A204.1 (cell line): ENCODE measurements at regions not wholly inside any gene's neighbourhood (a gene's known extent, or its start where the extent isn't known, plus 50 kb on each side); places are given as distances from the start of the nearest gene placed in this dataset.

Experiments used
- FAIRE-seq: peaks from 2 replicates; lab custom pipeline; 2012; peaks lifted over from hg19 to GRCh38; lab: Jason Lieb, UNC

DNA sequence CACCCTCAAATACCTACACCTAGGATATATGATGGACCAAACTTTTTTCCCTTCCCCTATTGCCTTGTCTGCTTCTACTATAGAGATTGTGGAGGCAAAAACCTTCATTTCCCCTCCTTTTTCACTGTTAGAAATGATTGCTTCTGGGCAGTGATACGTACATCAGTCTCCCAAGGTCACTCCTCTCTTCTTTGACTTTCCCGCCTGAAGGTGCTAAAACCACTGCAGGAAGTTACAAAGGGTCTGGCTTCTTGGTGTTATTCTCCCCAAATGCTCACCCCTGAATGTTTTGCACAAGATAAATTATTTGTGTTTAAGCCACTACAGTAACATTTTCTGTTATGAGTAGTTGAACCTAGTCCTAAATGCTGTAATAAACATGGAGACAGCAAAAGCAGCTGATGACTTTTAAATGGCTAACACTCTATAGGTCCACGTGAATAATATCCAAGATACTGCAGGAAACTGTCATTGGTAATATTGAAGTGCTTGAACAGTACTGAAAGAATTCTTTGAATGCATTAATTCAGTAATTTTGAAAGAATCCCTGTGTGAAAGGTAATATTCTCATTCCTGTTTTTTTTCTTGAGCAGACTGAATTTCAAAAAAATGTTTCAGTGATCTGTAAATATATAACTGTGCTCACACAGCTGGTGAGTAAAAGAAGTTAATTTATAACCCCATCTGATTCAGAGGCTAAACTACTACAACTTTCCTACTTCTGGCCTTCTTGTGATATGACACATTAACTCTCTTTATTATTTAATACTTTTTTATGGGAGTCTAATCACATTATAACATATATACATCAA, 865.1 kb downstream of the EFNB2 start:
- FAIRE-seq = no peak

GRCh38 chr13:105665284-105665683, 870.2 kb downstream of the EFNB2 start:
- FAIRE-seq = no peak

DNA sequence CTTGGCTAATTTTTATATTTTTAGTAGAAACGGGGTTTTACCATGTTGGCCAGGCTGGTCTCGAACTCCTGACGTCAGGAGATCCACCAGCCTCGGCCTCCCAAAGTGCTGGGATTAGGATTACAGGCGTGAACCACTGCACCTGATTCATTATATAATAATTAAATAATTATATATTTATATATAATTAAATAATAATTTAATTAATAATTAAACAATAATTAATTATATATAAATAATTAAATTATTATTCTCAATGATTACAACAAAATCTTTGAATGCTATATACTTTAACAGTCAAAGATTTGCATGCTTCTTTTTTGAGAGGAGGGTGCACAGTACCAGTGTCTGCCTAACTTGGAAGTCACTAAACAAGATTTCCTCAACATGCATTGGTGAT, 872.3 kb downstream of the EFNB2 start:
- no peak for FAIRE-seq

GRCh38 chr13:105660561-105660960, 874.9 kb downstream of the EFNB2 start:
- no peak for FAIRE-seq

- no peak for FAIRE-seq
Measured at GRCh38 chr13:105658431-105658830, 877.0 kb downstream of the EFNB2 start.

- no peak for FAIRE-seq
Measured at GRCh38 chr13:105655046-105655445, 880.4 kb downstream of the EFNB2 start.

DNA sequence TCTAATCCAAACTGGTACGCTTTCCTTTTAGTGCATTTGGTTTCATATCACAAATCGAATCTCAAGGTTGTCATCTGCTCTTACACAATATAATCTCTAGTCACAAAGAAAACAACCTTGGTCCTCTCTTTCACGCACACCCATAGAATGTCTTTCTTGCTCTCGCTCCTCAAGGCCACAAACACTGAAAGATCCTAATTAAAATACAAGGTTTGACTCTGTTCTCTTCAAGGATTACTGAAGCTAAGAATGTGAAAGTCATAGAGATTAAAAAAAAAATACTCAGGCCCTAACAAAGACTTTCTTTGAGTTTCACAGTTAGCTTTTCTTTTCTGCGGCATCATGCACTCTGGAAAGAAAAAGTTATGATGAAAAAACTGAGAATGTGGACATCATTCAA, 891.5 kb downstream of the EFNB2 start:
- no peak for FAIRE-seq

- no peak for FAIRE-seq
Measured at GRCh38 chr13:105642511-105642958, 892.9 kb downstream of the EFNB2 start.

DNA sequence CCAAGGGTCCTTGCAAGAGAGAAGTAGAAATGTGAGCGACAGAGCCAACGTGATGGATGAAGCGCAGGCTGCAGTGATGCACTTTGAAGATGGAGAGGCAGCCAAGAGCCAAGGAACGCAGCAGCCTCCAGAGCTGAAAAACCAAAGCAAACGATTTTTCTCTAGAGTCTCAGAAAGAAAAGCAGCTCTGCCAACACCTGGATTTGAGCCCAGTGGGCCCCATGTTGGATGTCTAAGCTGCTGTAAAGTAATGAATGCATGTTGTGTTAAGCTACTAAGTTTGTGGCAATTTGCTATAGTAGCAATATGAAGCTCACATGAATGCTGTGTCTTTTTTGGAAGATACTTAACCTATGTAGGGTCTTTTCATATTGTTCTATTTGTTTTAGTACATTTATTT, 894.3 kb downstream of the EFNB2 start:
- no peak for FAIRE-seq

DNA sequence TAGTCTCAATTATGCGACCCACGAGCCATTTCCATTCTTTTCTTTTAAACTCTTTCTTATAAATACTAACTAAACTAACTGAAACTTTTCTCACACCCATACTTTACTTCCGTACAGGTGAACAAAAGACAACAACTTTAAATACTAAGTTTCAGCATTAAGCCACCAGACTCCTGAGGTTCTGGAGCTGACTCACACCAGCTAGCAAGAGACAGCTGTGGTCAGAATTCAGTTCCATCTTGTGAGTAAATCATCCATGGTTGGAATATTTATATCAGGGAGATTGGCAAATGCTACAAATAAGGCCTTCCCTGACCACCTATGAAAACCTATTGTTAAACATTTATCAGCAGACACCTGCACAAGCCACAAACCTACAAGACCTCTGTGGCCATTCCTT, 897.0 kb downstream of the EFNB2 start:
- FAIRE-seq = no peak

DNA sequence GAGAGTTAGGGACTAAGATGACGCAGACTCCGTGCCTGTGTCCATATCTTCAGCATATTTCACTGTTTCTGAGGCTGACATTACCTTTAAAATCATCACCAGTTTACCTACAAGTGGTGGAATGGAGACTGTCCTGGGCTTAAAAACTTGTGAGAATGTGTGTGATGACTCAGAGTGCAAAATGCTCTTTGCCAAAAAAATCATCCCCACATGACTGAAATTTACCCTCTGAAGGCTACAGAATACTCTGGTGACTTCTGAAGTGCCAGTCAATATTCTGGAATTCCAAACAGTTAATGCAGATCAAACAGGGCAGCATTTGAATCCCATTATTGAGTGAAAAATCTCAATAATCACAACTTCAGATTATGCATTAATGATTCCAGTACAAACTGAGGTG, 901.4 kb downstream of the EFNB2 start:
- FAIRE-seq = no peak

DNA sequence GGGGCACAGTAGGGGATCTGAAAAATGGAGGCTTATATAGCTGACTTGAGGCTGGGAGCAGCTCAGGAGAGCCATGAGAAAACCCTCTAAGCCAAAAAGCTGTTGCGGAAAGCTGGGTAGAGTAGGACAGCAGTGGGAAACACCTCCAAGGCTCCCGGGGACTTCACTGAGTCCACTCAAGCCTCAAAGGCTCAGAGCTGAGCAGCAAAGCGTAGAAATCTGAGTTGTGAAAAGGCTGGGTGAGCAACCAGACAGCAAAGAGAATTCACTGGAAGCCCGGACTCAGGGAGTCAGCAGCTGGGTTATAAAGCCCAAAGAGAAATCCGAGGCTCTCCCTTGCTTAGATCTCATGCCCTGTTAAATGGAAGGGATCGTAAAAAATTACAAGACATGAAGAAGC, 905.0 kb downstream of the EFNB2 start:
- no peak for FAIRE-seq

- no peak for FAIRE-seq
Measured at GRCh38 chr13:105627270-105627669, 908.2 kb downstream of the EFNB2 start.

- FAIRE-seq = no peak
Measured at GRCh38 chr13:105625691-105626090, 909.8 kb downstream of the EFNB2 start.

GRCh38 chr13:105616333-105617075, 919.0 kb downstream of the EFNB2 start:
- FAIRE-seq = no peak

GRCh38 chr13:105612541-105612940, 922.9 kb downstream of the EFNB2 start:
- FAIRE-seq = no peak

GRCh38 chr13:105611424-105611823, 924.0 kb downstream of the EFNB2 start:
- no peak for FAIRE-seq

DNA sequence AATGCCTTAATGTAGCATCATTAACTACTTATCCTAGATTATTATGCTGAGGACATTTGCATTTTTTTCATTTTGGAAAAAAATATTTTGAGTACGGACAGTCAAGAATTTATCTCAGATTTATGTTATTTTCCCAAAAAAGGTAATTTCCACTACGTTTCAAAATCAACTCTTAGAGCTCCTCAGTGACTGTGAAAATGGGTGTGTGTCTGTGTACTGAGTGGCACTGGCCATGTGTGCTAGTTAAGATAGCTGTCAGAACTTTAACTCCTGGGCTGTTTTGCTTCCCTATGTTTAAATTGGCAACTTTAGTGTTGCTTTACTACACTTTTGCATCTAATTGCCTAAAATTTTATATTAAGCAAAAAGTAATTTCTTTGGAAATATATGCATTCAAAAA, 927.4 kb downstream of the EFNB2 start:
- no peak for FAIRE-seq

DNA sequence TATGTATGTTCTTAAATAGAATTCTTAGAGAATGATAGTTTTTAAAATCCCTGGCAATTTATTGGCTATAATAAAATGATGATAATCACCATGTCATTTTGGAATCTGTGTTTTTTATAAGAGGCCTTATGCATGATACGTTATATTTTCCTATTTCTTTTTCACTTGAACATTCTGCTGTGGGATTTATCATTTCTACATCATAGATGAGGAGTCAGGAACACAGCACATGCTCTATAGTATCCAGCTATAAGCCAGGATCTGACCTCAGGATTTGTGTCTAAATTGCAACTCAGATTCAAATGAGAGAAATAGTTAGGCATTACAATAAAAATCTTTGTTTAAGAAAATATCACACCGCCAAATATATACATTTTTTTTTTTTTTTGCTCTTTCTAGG, 928.0 kb downstream of the EFNB2 start:
- no peak for FAIRE-seq

GRCh38 chr13:105607016-105607415, 928.4 kb downstream of the EFNB2 start:
- no peak for FAIRE-seq

GRCh38 chr13:105602956-105603670, 932.3 kb downstream of the EFNB2 start:
- no peak for FAIRE-seq

- no peak for FAIRE-seq
Measured at GRCh38 chr13:105599477-105600037, 935.9 kb downstream of the EFNB2 start.

DNA sequence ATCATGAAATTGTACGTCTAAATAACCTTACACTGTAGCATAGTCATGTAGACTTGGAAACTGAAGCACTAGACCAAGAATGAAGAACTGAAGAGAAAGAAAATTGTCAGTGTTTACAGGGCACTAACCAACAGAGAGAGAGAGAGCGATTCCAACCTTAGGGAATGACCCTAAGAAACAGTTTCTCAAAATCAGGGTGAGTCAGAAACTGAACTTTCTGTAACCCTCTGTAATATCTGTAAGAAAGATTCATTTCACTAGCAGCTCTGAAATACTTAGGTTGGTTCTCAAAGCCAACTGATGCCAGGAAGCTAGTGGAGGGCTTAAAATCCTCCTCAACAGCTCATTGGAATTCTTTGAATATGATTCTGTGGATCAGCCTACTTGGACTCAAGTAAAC, 936.9 kb downstream of the EFNB2 start:
- FAIRE-seq = no peak
